ENCODE measurements at regions not wholly inside any gene's neighbourhood (a gene's known extent, or its start where the extent isn't known, plus 50 kb on each side); places are given as distances from the start of the nearest gene placed in this dataset.

DNA sequence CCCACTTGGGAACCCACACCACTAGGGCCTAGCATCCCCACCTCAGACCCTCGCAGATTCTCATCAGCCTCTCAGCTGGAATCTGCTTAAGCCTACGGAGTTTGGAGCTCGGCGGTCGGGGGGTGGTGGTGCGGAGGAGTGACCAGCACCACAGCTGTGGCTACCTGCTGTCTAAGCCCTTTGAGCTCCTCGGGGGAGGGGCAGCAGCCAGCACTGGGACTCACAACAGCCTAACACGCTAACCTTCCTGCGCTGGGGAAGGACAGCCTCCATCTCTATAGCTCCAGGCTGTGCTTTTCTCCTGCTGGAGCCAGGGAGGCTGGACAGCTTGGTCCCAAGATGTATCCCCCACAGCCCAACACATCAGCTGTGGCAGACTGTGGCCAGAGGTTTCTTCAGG lies 281.5 kb downstream of the USP46 start:
- CTCF ChIA-PET (ENCODE audit: partially characterized antibody): interaction anchor here (0.9 to 5.4 kb wide), 7 partner anchors 14 to 606 kb away, joined by 3 to 44 read pairs (median 3); no protein-coding TSS in a partner anchor
- 0 out of 2 replicates have a peak overlapping the region, but pooled peaks have one; percentile 27 for H2BK12ac ChIP-seq (ENCODE audit: low read depth, low read length)
- POLR2A ChIA-PET (ENCODE audit: partially characterized antibody): no interaction called here

More for the DNA sequence above, 281.5 kb downstream of the USP46 start:
- Histone ChIP-seq H3K36me3 (ENCODE audit: control insufficient read depth in 2 of 4, insufficient read depth in 4 of 4, low read length in 3 of 4) (no peaks in the 10 kb centered on the region), H2BK5ac (ENCODE audit: low read depth, low read length) (no peak overlapping the region), H2AK5ac (ENCODE audit: low read depth, low read length) (no peak overlapping the region), H3K23ac (ENCODE audit: insufficient read length) (no peak overlapping the region), H4K20me1 (replicated peaks in 1 of 2; ENCODE audit: control insufficient read depth in 1 of 2, insufficient read depth in 2 of 2, low read length in 2 of 2) (no peaks in the 10 kb centered on the region), H3K4ac (replicated peaks; ENCODE audit: insufficient read length, low read depth, low read length) (no peak overlapping the region), H3K56ac (replicated peaks; ENCODE audit: insufficient read length, low read depth, low read length) (no peak overlapping the region), H3K4me2 (ENCODE audit: insufficient read depth in 1 of 2, low read depth in 2 of 2, low read length in 2 of 2) (peak overlapping the region in 1 of 2 experiments; percentile 30; a peak in 1 of 4 replicates), H3K23me2 (ENCODE audit: low read depth, low read length) (no peaks in the 10 kb centered on the region), H4K5ac (ENCODE audit: insufficient read length, low read depth, low read length) (no peak overlapping the region), H2BK120ac (replicated peaks; ENCODE audit: low read depth, low read length) (peak overlapping the region; percentile 22), H3K18ac (ENCODE audit: extremely low read depth, low read length) (no peak overlapping the region), H2BK20ac (ENCODE audit: low read length) (no peak overlapping the region), H3K27me3 (replicated peaks in 1 of 4; ENCODE audit: control insufficient read depth in 3 of 4, extremely low read depth in 1 of 4, insufficient read depth in 3 of 4, low read length in 3 of 4) (no peaks in the 10 kb centered on the region), H2AFZ (ENCODE audit: low read length) (no peak overlapping the region; the same call in 1 of the 2 replicates), H3K4me3 (ENCODE audit: extremely low read depth in 1 of 4, insufficient read depth in 2 of 4, low read depth in 3 of 4, low read length in 4 of 4) (no peak overlapping the region), H3K79me2 (ENCODE audit: control insufficient read depth in 1 of 2, insufficient read depth in 2 of 2, low read length in 2 of 2) (no peaks in the 10 kb centered on the region), H3K14ac (ENCODE audit: insufficient read length) (no peak overlapping the region), H4K91ac (replicated peaks; ENCODE audit: insufficient read length, low read length) (peak overlapping the region; percentile 27), H3K9ac (replicated peaks in 1 of 4; ENCODE audit: extremely low read depth in 1 of 4, low read depth in 3 of 4, low read length in 3 of 4) (no peak overlapping the region), H4K8ac (ENCODE audit: extremely low read depth, insufficient read depth, low read length) (peak overlapping the region; percentile 60; the same call in 1 of the 2 replicates), H3K27ac (ENCODE audit: low read depth, low read length) (no peak overlapping the region), H2BK15ac (ENCODE audit: low read length) (no peak overlapping the region), H3K9me3 (ENCODE audit: insufficient read depth in 2 of 2, low read depth in 1 of 2, low read length in 1 of 2) (no peaks in the 10 kb centered on the region), H3K4me1 (replicated peaks in 1 of 4; ENCODE audit: control insufficient read depth in 3 of 4, insufficient read depth in 4 of 4, low read length in 3 of 4) (peaks cover 0 to 8% (median 5%) of the 10 kb centered on the region in 4 experiments; a peak in 6 of 7 replicates), H3K79me1 (ENCODE audit: low read depth, low read length) (no peaks in the 10 kb centered on the region)
- TF ChIP-seq ASH2L (IDR thresholded peaks at IDR 0.05; ENCODE audit: low read length): peak; percentile 25
- TF ChIP-seq, protein P1, sequence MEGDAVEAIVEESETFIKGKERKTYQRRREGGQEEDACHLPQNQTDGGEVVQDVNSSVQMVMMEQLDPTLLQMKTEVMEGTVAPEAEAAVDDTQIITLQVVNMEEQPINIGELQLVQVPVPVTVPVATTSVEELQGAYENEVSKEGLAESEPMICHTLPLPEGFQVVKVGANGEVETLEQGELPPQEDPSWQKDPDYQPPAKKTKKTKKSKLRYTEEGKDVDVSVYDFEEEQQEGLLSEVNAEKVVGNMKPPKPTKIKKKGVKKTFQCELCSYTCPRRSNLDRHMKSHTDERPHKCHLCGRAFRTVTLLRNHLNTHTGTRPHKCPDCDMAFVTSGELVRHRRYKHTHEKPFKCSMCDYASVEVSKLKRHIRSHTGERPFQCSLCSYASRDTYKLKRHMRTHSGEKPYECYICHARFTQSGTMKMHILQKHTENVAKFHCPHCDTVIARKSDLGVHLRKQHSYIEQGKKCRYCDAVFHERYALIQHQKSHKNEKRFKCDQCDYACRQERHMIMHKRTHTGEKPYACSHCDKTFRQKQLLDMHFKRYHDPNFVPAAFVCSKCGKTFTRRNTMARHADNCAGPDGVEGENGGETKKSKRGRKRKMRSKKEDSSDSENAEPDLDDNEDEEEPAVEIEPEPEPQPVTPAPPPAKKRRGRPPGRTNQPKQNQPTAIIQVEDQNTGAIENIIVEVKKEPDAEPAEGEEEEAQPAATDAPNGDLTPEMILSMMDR (IDR thresholded peaks at IDR 0.05; ENCODE audit: control extremely low read depth in 1 of 3, insufficient read depth in 1 of 3, low read depth in 1 of 3, low read length in 3 of 3): no peak
- FAIRE-seq (no peak), DNase-seq (ENCODE audit: low read depth in 1 of 2, low spot score in 2 of 2) (no peak)
- WGBS, 2 experiments (ENCODE audit: extremely low coverage in 1 of 2, insufficient coverage in 1 of 2, insufficient read length in 1 of 2, insufficient replicate concordance in 2 of 2, low coverage in 1 of 2, low lambda C conversion rate in 2 of 2, missing lambda C conversion rate in 1 of 2): 85% methylated on average over 9 of the region's 9 CpGs; no CpG with 5 or more reads in 1 of the 2 experiments

All from H1 (cell line).